ENCODE measurements at regions not wholly inside any gene's neighbourhood (a gene's known extent, or its start where the extent isn't known, plus 50 kb on each side); places are given as distances from the start of the nearest gene placed in this dataset.

DNA sequence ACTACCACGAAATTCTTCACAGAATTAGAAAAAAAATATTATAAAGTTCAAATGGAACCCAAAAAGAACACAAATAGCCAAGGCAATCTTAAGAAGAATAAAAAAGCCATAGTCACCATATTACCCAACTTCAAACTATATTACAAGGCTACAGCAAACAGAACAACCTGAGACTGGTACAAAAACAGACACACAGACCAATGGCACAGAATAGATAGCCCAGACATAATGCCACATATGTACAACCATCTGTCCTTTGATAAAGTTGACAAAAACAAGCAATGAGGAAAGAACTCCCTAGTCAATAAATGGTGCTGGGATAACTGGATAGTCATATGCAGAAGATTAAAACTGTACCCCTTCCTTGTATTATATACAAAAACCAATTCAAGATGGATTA, 808.5 kb upstream of the ZWINT start:
- Histone ChIP-seq H2AFZ (ENCODE audit: low read depth) (no peak overlapping the region), H3K27ac (no peak overlapping the region), H3K27me3 (ENCODE audit: insufficient read depth, low read depth) (no peaks in the 10 kb centered on the region), H3K4me3 (IDR thresholded peaks at IDR 0.05; ENCODE audit: insufficient read depth, low read depth, low read length) (no peak overlapping the region), H3K79me2 (ENCODE audit: insufficient read depth, low read depth) (no peaks in the 10 kb centered on the region), H3K36me3 (ENCODE audit: insufficient read depth) (no peaks in the 10 kb centered on the region), H3K4me2 (no peak overlapping the region), H3K4me1 (ENCODE audit: low read depth, poor library complexity, severe bottlenecking) (no peaks in the 10 kb centered on the region), H4K20me1 (ENCODE audit: insufficient read depth) (no peaks in the 10 kb centered on the region), H3K9ac (no peak overlapping the region)
- TF ChIP-seq, protein P1, sequence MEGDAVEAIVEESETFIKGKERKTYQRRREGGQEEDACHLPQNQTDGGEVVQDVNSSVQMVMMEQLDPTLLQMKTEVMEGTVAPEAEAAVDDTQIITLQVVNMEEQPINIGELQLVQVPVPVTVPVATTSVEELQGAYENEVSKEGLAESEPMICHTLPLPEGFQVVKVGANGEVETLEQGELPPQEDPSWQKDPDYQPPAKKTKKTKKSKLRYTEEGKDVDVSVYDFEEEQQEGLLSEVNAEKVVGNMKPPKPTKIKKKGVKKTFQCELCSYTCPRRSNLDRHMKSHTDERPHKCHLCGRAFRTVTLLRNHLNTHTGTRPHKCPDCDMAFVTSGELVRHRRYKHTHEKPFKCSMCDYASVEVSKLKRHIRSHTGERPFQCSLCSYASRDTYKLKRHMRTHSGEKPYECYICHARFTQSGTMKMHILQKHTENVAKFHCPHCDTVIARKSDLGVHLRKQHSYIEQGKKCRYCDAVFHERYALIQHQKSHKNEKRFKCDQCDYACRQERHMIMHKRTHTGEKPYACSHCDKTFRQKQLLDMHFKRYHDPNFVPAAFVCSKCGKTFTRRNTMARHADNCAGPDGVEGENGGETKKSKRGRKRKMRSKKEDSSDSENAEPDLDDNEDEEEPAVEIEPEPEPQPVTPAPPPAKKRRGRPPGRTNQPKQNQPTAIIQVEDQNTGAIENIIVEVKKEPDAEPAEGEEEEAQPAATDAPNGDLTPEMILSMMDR (conservative IDR thresholded peaks at IDR 0.05; ENCODE audit: low read depth, low read length) = no peak

DNA sequence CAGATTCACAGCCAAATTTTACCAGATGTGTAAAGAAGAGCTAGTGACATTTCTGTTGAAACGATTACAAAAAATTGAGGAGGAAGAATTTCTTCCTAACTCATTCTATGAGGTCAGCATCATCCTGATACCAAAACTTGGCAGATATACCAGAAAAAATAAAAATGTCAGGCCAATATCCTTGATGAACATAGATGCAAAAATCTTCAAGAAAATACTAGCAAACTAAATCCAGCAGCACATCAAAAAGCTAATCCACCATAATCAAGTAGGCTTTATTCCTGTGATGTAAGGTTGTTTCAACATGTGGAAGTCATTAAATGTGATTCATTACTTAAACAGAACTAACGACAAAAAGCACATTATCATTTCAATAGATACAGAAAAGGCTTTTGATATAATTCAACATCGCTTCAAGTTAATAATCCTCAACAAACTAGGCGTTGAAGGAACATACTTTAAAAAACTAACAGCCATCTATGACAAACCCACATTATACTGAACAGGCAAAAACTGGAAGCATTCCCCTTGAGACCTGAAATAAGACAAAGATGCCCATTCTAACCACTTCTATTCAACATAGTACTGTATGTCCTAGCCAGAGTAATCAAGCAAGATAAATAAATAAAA, 807.7 kb upstream of the ZWINT start:
- Histone ChIP-seq H2AFZ (ENCODE audit: low read depth) (no peak overlapping the region), H3K4me2 (no peak overlapping the region), H3K4me1 (ENCODE audit: low read depth, poor library complexity, severe bottlenecking) (no peaks in the 10 kb centered on the region), H3K27ac (no peak overlapping the region), H3K36me3 (ENCODE audit: insufficient read depth) (no peaks in the 10 kb centered on the region), H3K27me3 (ENCODE audit: insufficient read depth, low read depth) (no peaks in the 10 kb centered on the region), H3K79me2 (ENCODE audit: insufficient read depth, low read depth) (no peaks in the 10 kb centered on the region), H4K20me1 (ENCODE audit: insufficient read depth) (no peaks in the 10 kb centered on the region), H3K9ac (no peak overlapping the region), H3K4me3 (IDR thresholded peaks at IDR 0.05; ENCODE audit: insufficient read depth, low read depth, low read length) (no peak overlapping the region)
- TF ChIP-seq, protein P1 (conservative IDR thresholded peaks at IDR 0.05; ENCODE audit: low read depth, low read length) = no peak

DNA sequence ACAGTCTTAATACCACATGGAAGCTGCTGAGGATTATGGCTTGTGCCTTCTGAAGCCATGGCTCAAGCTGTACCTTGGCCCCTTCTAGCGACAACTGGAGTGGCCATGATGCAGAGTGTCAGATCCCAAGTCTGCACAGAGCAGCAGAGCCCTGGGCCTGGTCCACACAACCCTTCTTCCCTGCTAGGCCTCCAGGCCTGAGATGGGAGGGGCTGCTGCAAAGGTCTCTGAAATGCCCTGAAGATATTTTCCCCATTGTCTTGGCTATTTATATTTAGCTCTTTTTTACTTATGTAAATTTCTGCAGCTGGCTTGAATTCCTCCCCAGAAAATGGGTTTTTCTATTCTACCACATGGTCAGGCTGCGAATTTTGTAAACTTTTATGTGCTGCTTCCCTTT, 804.6 kb upstream of the ZWINT start:
- H3K27ac ChIP-seq = no peak overlapping the region
- H3K36me3 ChIP-seq (ENCODE audit: insufficient read depth) = no peaks in the 10 kb centered on the region
- H3K4me2 ChIP-seq = no peak overlapping the region
- TF ChIP-seq, protein P1 (conservative IDR thresholded peaks at IDR 0.05; ENCODE audit: low read depth, low read length) = no peak
- H3K9ac ChIP-seq = no peak overlapping the region
- no peaks in the 10 kb centered on the region for H3K27me3 ChIP-seq (ENCODE audit: insufficient read depth, low read depth)
- no peaks in the 10 kb centered on the region for H4K20me1 ChIP-seq (ENCODE audit: insufficient read depth)
- H3K79me2 ChIP-seq (ENCODE audit: insufficient read depth, low read depth) = no peaks in the 10 kb centered on the region
- H3K4me3 ChIP-seq (IDR thresholded peaks at IDR 0.05; ENCODE audit: insufficient read depth, low read depth, low read length) = no peak overlapping the region
- H3K4me1 ChIP-seq (ENCODE audit: low read depth, poor library complexity, severe bottlenecking) = no peaks in the 10 kb centered on the region
- H2AFZ ChIP-seq (ENCODE audit: low read depth) = no peak overlapping the region

DNA sequence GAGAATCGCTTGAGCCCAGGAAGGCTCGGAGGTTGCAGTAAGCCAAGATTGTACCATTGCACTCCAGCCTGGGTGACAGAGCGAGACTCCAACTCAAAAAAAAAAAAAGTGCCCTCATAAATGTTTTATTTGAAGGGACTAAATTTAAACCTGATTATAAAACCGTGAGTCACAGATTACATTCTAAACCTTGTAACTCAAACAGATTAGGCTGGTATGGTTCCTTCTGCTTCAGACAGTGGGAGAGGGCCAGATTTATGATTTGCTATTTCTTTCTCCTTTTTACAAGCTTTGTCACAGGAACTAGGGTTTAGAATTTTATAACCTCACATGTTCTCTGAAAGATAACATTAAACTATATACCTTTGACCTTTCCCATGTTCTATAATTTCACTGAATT, 801.2 kb upstream of the ZWINT start:
- TF ChIP-seq, protein P1 (conservative IDR thresholded peaks at IDR 0.05; ENCODE audit: low read depth, low read length) = no peak

More for the DNA sequence above, 801.2 kb upstream of the ZWINT start:
- no peaks in the 10 kb centered on the region for H3K4me1 ChIP-seq (ENCODE audit: low read depth, poor library complexity, severe bottlenecking)
- H3K36me3 ChIP-seq (ENCODE audit: insufficient read depth) = no peaks in the 10 kb centered on the region
- H3K79me2 ChIP-seq (ENCODE audit: insufficient read depth, low read depth) = no peaks in the 10 kb centered on the region
- no peak overlapping the region for H3K4me2 ChIP-seq
- H4K20me1 ChIP-seq (ENCODE audit: insufficient read depth) = no peaks in the 10 kb centered on the region
- H3K4me3 ChIP-seq (IDR thresholded peaks at IDR 0.05; ENCODE audit: insufficient read depth, low read depth, low read length) = no peak overlapping the region
- no peak overlapping the region for H3K27ac ChIP-seq
- no peak overlapping the region for H2AFZ ChIP-seq (ENCODE audit: low read depth)
- H3K27me3 ChIP-seq (ENCODE audit: insufficient read depth, low read depth) = no peaks in the 10 kb centered on the region
- no peak overlapping the region for H3K9ac ChIP-seq

Measured in KMS-11 (cell line).